ENCODE measurements at regions not wholly inside any gene's neighbourhood (a gene's known extent, or its start where the extent isn't known, plus 50 kb on each side); places are given as distances from the start of the nearest gene placed in this dataset.

DNA sequence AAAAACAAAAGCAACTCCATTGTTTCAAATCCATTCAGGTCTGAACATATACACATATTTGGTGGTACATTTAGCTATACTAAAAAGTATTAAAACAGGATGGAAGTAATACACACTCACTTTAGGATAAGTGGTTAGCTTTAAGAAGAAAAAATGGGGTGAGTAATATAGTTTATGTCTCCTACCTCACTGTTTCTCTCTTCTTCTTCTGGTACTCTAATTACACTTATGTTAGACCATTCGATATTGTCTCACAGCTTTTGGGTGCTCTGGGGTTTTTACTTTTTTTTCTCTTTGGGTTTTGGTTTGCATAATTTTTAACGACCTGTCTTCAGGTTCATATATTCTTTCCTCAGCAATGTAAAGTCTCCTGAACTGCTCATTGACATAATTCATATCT lies 75.4 kb upstream of the AKAP13 start:
- no peak for TF ChIP-seq YY1 (IDR thresholded peaks at IDR 0.05)
- no peak for DNase-seq (ENCODE audit: low spot score)

GRCh38 chr15:85306946-85307686 lies 73.3 kb upstream of the AKAP13 start:
- WGBS, result 83% methylated on average over 5 of the region's 5 CpGs

More for the DNA sequence above, 75.4 kb upstream of the AKAP13 start:
- Histone ChIP-seq H3K36me3 (ENCODE audit: control insufficient read depth in 4 of 4, insufficient read depth in 3 of 4, low read depth in 1 of 4, low read length in 3 of 4) (no peaks in the 10 kb centered on the region), H3K27me3 (ENCODE audit: control insufficient read depth in 4 of 4, insufficient read depth in 4 of 4, low read length in 3 of 4) (no peaks in the 10 kb centered on the region), H3K4me1 (ENCODE audit: control insufficient read depth in 4 of 4, insufficient read depth in 4 of 4, low read length in 3 of 4) (no peaks in the 10 kb centered on the region), H3K4me3 (ENCODE audit: low read depth in 1 of 3, low read length in 3 of 3) (no peak overlapping the region), H3K9ac (ENCODE audit: low read depth in 1 of 2, low read length in 2 of 2) (no peak overlapping the region), H3K27ac (ENCODE audit: low read depth in 1 of 2, low read length in 2 of 2) (no peak overlapping the region), H3K9me3 (ENCODE audit: control insufficient read depth in 4 of 4, low read length in 3 of 4) (no peaks in the 10 kb centered on the region)
- WGBS, result 79% methylated on average over 2 of the region's 2 CpGs

More at GRCh38 chr15:85306946-85307686, 73.3 kb upstream of the AKAP13 start:
- H3K27me3 ChIP-seq (ENCODE audit: control insufficient read depth in 4 of 4, insufficient read depth in 4 of 4, low read length in 3 of 4), result no peaks in the 10 kb centered on the region
- TF ChIP-seq NR2F2 (IDR thresholded peaks at IDR 0.05) (no peak), FOXA1 (IDR thresholded peaks at IDR 0.05) (no peak), HNF4A (conservative IDR thresholded peaks at IDR 0.05) (no peak), HNF4G (IDR thresholded peaks at IDR 0.05) (no peak), YY1 (IDR thresholded peaks at IDR 0.05) (no peak), EGR1 (IDR thresholded peaks at IDR 0.05; ENCODE audit: low read depth in 2 of 2) (no peak), ZBTB33 (IDR thresholded peaks at IDR 0.05) (no peak), GABPA (IDR thresholded peaks at IDR 0.05 in 1 of 2, conservative IDR thresholded peaks at IDR 0.05 in 1 of 2) (no peak), REST (IDR thresholded peaks at IDR 0.05) (no peak), RXRA (IDR thresholded peaks at IDR 0.05) (no peak)
- TF ChIP-seq, protein P1, sequence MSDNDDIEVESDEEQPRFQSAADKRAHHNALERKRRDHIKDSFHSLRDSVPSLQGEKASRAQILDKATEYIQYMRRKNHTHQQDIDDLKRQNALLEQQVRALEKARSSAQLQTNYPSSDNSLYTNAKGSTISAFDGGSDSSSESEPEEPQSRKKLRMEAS (IDR thresholded peaks at IDR 0.05), result no peak
- no peak overlapping the region for H3K27ac ChIP-seq (ENCODE audit: low read depth in 1 of 2, low read length in 2 of 2)
- H3K4me3 ChIP-seq (ENCODE audit: low read depth in 1 of 3, low read length in 3 of 3), result no peak overlapping the region
- H3K4me1 ChIP-seq (ENCODE audit: control insufficient read depth in 4 of 4, insufficient read depth in 4 of 4, low read length in 3 of 4), result no peaks in the 10 kb centered on the region
- H3K36me3 ChIP-seq (ENCODE audit: control insufficient read depth in 4 of 4, insufficient read depth in 3 of 4, low read depth in 1 of 4, low read length in 3 of 4), result no peaks in the 10 kb centered on the region
- no peak overlapping the region for H3K9ac ChIP-seq (ENCODE audit: low read depth in 1 of 2, low read length in 2 of 2)
- no peaks in the 10 kb centered on the region for H3K9me3 ChIP-seq (ENCODE audit: control insufficient read depth in 4 of 4, low read length in 3 of 4)
- no peak for DNase-seq (ENCODE audit: low spot score)
